ENCODE measurements at regions not wholly inside any gene's neighbourhood (a gene's known extent, or its start where the extent isn't known, plus 50 kb on each side); places are given as distances from the start of the nearest gene placed in this dataset.

DNA sequence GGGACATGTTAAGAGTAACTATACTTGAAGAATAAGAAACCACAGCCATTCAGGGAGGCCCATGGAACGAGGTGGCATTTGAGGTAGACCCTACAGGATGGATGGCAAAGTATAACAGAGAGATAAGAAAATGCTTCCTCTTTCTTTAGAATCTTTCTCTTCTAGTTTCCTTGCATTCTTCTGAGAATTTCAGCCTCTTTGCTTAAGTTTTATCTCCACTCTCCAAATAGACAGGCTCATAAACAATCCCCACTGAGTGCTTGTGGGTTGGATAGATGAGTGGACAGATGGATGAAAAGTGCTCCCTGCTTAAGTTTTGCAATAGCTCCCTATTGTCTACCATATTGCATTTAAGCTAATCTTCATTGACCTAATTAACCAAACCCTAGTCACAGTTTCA, 103.7 kb downstream of the MEX3B start (continued):
- TF ChIP-seq, protein P1, sequence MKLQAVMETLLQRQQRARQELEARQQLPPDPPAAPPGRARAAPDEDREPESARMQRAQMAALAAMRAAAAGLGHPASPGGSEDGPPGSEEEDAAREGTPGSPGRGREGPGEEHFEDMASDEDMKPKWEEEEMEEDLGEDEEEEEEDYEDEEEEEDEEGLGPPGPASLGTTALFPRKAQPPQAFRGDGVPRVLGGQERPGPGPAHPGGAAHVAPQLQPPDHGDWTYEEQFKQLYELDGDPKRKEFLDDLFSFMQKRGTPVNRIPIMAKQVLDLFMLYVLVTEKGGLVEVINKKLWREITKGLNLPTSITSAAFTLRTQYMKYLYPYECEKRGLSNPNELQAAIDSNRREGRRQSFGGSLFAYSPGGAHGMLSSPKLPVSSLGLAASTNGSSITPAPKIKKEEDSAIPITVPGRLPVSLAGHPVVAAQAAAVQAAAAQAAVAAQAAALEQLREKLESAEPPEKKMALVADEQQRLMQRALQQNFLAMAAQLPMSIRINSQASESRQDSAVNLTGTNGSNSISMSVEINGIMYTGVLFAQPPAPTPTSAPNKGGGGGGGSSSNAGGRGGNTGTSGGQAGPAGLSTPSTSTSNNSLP (IDR thresholded peaks at IDR 0.05; ENCODE audit: borderline replicate concordance, low read depth, low read length), result 0 out of 2 replicates have a peak, but pooled peaks have one; percentile 44
- peak; percentile 54; the same call in 1 of the 2 replicates for TF ChIP-seq ESRRA (IDR thresholded peaks at IDR 0.05; ENCODE audit: borderline replicate concordance, low read depth)
- TF ChIP-seq NR4A1 (CRISPR knock-in tag; IDR thresholded peaks at IDR 0.05), result no peak
- TF ChIP-seq NR4A1 (tag; IDR thresholded peaks at IDR 0.05), result no peak
- TF ChIP-seq, protein P2, sequence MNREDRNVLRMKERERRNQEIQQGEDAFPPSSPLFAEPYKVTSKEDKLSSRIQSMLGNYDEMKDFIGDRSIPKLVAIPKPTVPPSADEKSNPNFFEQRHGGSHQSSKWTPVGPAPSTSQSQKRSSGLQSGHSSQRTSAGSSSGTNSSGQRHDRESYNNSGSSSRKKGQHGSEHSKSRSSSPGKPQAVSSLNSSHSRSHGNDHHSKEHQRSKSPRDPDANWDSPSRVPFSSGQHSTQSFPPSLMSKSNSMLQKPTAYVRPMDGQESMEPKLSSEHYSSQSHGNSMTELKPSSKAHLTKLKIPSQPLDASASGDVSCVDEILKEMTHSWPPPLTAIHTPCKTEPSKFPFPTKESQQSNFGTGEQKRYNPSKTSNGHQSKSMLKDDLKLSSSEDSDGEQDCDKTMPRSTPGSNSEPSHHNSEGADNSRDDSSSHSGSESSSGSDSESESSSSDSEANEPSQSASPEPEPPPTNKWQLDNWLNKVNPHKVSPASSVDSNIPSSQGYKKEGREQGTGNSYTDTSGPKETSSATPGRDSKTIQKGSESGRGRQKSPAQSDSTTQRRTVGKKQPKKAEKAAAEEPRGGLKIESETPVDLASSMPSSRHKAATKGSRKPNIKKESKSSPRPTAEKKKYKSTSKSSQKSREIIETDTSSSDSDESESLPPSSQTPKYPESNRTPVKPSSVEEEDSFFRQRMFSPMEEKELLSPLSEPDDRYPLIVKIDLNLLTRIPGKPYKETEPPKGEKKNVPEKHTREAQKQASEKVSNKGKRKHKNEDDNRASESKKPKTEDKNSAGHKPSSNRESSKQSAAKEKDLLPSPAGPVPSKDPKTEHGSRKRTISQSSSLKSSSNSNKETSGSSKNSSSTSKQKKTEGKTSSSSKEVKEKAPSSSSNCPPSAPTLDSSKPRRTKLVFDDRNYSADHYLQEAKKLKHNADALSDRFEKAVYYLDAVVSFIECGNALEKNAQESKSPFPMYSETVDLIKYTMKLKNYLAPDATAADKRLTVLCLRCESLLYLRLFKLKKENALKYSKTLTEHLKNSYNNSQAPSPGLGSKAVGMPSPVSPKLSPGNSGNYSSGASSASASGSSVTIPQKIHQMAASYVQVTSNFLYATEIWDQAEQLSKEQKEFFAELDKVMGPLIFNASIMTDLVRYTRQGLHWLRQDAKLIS (CRISPR knock-in tag; IDR thresholded peaks at IDR 0.05), result no peak
- TF ChIP-seq, protein P3, sequence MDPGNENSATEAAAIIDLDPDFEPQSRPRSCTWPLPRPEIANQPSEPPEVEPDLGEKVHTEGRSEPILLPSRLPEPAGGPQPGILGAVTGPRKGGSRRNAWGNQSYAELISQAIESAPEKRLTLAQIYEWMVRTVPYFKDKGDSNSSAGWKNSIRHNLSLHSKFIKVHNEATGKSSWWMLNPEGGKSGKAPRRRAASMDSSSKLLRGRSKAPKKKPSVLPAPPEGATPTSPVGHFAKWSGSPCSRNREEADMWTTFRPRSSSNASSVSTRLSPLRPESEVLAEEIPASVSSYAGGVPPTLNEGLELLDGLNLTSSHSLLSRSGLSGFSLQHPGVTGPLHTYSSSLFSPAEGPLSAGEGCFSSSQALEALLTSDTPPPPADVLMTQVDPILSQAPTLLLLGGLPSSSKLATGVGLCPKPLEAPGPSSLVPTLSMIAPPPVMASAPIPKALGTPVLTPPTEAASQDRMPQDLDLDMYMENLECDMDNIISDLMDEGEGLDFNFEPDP (CRISPR knock-in tag; IDR thresholded peaks at IDR 0.05), result no peak
- no peak for TF ChIP-seq RBM39 (optimal IDR thresholded peaks at IDR 0.05; ENCODE audit: low read depth, low read length)
- TF ChIP-seq, protein P4, sequence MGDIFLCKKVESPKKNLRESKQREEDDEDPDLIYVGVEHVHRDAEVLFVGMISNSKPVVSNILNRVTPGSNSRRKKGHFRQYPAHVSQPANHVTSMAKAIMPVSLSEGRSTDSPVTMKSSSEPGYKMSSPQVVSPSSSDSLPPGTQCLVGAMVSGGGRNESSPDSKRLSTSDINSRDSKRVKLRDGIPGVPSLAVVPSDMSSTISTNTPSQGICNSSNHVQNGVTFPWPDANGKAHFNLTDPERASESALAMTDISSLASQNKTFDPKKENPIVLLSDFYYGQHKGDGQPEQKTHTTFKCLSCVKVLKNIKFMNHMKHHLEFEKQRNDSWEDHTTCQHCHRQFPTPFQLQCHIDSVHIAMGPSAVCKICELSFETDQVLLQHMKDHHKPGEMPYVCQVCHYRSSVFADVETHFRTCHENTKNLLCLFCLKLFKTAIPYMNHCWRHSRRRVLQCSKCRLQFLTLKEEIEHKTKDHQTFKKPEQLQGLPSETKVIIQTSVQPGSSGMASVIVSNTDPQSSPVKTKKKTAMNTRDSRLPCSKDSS (IDR thresholded peaks at IDR 0.05; ENCODE audit: low read depth, partially characterized antibody), result no peak
- no peak for TF ChIP-seq MAFK (IDR thresholded peaks at IDR 0.05; ENCODE audit: low read length)
- TF ChIP-seq POU5F1 (IDR thresholded peaks at IDR 0.05; ENCODE audit: borderline replicate concordance, low read depth, low read length, partially characterized antibody), result no peak
- TF ChIP-seq FOS (IDR thresholded peaks at IDR 0.05; ENCODE audit: extremely low read depth, insufficient read length), result no peak
- peak; percentile 92 for TF ChIP-seq CBFA2T3 (IDR thresholded peaks at IDR 0.05)
- TF ChIP-seq ZNF583 (CRISPR knock-in tag; IDR thresholded peaks at IDR 0.05), result no peak
- TF ChIP-seq CHD4 (IDR thresholded peaks at IDR 0.05; ENCODE audit: insufficient read depth, insufficient replicate concordance, low read depth, low read length, poor library complexity, severe bottlenecking), result no peak
- TF ChIP-seq SMAD4 (CRISPR knock-in tag; conservative IDR thresholded peaks at IDR 0.05), result no peak; the same call in 1 of the 2 replicates
- no peak for TF ChIP-seq HNRNPH1 (optimal IDR thresholded peaks at IDR 0.05; ENCODE audit: low read depth, low read length)
- TF ChIP-seq, protein P5, sequence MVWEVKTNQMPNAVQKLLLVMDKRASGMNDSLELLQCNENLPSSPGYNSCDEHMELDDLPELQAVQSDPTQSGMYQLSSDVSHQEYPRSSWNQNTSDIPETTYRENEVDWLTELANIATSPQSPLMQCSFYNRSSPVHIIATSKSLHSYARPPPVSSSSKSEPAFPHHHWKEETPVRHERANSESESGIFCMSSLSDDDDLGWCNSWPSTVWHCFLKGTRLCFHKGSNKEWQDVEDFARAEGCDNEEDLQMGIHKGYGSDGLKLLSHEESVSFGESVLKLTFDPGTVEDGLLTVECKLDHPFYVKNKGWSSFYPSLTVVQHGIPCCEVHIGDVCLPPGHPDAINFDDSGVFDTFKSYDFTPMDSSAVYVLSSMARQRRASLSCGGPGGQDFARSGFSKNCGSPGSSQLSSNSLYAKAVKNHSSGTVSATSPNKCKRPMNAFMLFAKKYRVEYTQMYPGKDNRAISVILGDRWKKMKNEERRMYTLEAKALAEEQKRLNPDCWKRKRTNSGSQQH (CRISPR knock-in tag; IDR thresholded peaks at IDR 0.05), result no peak
- peak; percentile 95 for TF ChIP-seq SOX6 (IDR thresholded peaks at IDR 0.05)
